OCI-LY1 (cell line): ENCODE measurements at regions not wholly inside any gene's neighbourhood (a gene's known extent, or its start where the extent isn't known, plus 50 kb on each side); places are given as distances from the start of the nearest gene placed in this dataset.

Source experiments
- H2AFZ ChIP-seq: fragments of 200-600 bp; sonication (generic), shearing (Covaris generic); 2 replicates; pipeline ENCODE4 v1.6.0; 2014; ENCODE audit warnings: antibody characterized with exemption, mild to moderate bottlenecking, low read length
- H3F3A ChIP-seq: fragments of 200-600 bp; sonication (generic), shearing (Covaris generic); 2 replicates; pipeline ENCODE4 v1.6.0; 2014; ENCODE audit warnings: mild to moderate bottlenecking, antibody characterized with exemption, low read length, moderate library complexity; ENCODE audit not compliant: insufficient read depth
- H3K27ac ChIP-seq: fragments of 200-600 bp; sonication (generic); 2 replicates; pipeline ENCODE4 v1.5.1; 2014; ENCODE audit warnings: low read length, mixed run types, mild to moderate bottlenecking, low read depth; ENCODE audit not compliant: poor library complexity, severe bottlenecking
- H3K27me3 ChIP-seq: fragments of 200-600 bp; sonication (generic); 2 replicates; pipeline ENCODE4 v1.6.0; 2014; ENCODE audit warnings: antibody characterized with exemption, mild to moderate bottlenecking, low read length, moderate library complexity; ENCODE audit not compliant: insufficient read depth
- H3K36me3 ChIP-seq: fragments of 200-600 bp; sonication (generic); 2 replicates; pipeline ENCODE4 v1.6.1; 2014; ENCODE audit warnings: mild to moderate bottlenecking, antibody characterized with exemption, low read length, moderate library complexity, mixed read lengths; ENCODE audit not compliant: insufficient read depth
- H3K4me1 ChIP-seq: fragments of 200-600 bp; sonication (generic); 2 replicates; pipeline ENCODE4 v1.5.1; 2014; ENCODE audit warnings: mild to moderate bottlenecking, low read length, moderate library complexity; ENCODE audit not compliant: insufficient read depth, severe bottlenecking
- H3K4me2 ChIP-seq: fragments of 200-600 bp; sonication (generic), shearing (Covaris generic); 2 replicates; pipeline ENCODE4 v1.6.1; 2014; ENCODE audit warnings: low read length
- H3K4me3 ChIP-seq: fragments of 200-600 bp; sonication (generic); 2 replicates; pipeline ENCODE4 v1.5.1; 2014; ENCODE audit warnings: low read length, low read depth, mild to moderate bottlenecking, mixed read lengths; ENCODE audit not compliant: poor library complexity, severe bottlenecking
- H3K79me2 ChIP-seq: fragments of 200-600 bp; shearing (Covaris generic); 2 replicates; pipeline ENCODE4 v1.6.1; 2016; ENCODE audit warnings: mixed run types, low read length, mixed read lengths; ENCODE audit not compliant: insufficient read depth
- H3K9ac ChIP-seq: fragments of 200-600 bp; sonication (generic), shearing (Covaris generic); 2 replicates; pipeline ENCODE4 v1.6.1; 2014; ENCODE audit warnings: mild to moderate bottlenecking, low read length, mixed read lengths
- H3K9me2 ChIP-seq: fragments of 200-600 bp; sonication (generic), shearing (Covaris generic); 2 replicates; pipeline ENCODE4 v1.6.1; 2014; ENCODE audit warnings: low read depth, mild to moderate bottlenecking, low read length, mixed read lengths
- H3K9me3 ChIP-seq: fragments of 200-600 bp; shearing (Covaris generic); 2 replicates; pipeline ENCODE4 v1.6.1; 2014; ENCODE audit warnings: low read length, mixed read lengths
- H4K20me1 ChIP-seq: fragments of 200-600 bp; sonication (generic), shearing (Covaris generic); 2 replicates; pipeline ENCODE4 v1.6.0; 2016; ENCODE audit warnings: mild to moderate bottlenecking, low read length; ENCODE audit not compliant: insufficient read depth
- CTCF ChIP-seq: fragments of 200-600 bp; sonication (generic), shearing (Covaris generic); IDR thresholded peaks from 2 replicates; pipeline ENCODE4 v1.5.1; 2017; ENCODE audit warnings: mild to moderate bottlenecking, antibody characterized with exemption, low read length, moderate library complexity, mixed read lengths
- EZH2 ChIP-seq: fragments of 200-600 bp; sonication (generic), shearing (Covaris generic); IDR thresholded peaks from 2 replicates; pipeline ENCODE4 v1.8.0; 2017; ENCODE audit warnings: borderline replicate concordance, mixed run types, mild to moderate bottlenecking, antibody characterized with exemption, low read length, moderate library complexity, mixed read lengths

GRCh38 chr5:159777049-159777660 lies 139.1 kb upstream of the ADRA1B start:
- no peak overlapping the region for H2AFZ ChIP-seq
- H3F3A ChIP-seq = no peaks in the 10 kb centered on the region
- no peak overlapping the region for H3K4me3 ChIP-seq
- H4K20me1 ChIP-seq = no peaks in the 10 kb centered on the region
- TF ChIP-seq EZH2 (no peak), CTCF (no peak)
- H3K9me2 ChIP-seq = no peaks in the 10 kb centered on the region
- H3K36me3 ChIP-seq = no peaks in the 10 kb centered on the region
- H3K4me1 ChIP-seq = peaks cover 4% of the 10 kb centered on the region
- no peak overlapping the region for H3K4me2 ChIP-seq
- H3K9ac ChIP-seq = no peak overlapping the region
- no peaks in the 10 kb centered on the region for H3K9me3 ChIP-seq
- no peaks in the 10 kb centered on the region; the same call in 1 of the 2 replicates for H3K27me3 ChIP-seq
- H3K27ac ChIP-seq = no peak overlapping the region
- H3K79me2 ChIP-seq = no peaks in the 10 kb centered on the region

GRCh38 chr5:159779481-159779880 lies 136.8 kb upstream of the ADRA1B start:
- no peak overlapping the region for H3K27ac ChIP-seq
- no peaks in the 10 kb centered on the region for H3K9me3 ChIP-seq
- H3K4me2 ChIP-seq = no peak overlapping the region
- no peaks in the 10 kb centered on the region for H4K20me1 ChIP-seq
- no peaks in the 10 kb centered on the region for H3K9me2 ChIP-seq
- H3F3A ChIP-seq = no peaks in the 10 kb centered on the region
- no peak overlapping the region for H3K4me3 ChIP-seq
- H3K9ac ChIP-seq = no peak overlapping the region
- H3K4me1 ChIP-seq = no peaks in the 10 kb centered on the region
- H3K36me3 ChIP-seq = no peaks in the 10 kb centered on the region
- no peak overlapping the region for H2AFZ ChIP-seq
- TF ChIP-seq EZH2 = no peak
- no peak for TF ChIP-seq CTCF
- H3K79me2 ChIP-seq = no peaks in the 10 kb centered on the region
- H3K27me3 ChIP-seq = no peaks in the 10 kb centered on the region; the same call in 1 of the 2 replicates

GRCh38 chr5:159780246-159780645 lies 136.0 kb upstream of the ADRA1B start:
- no peaks in the 10 kb centered on the region for H3K36me3 ChIP-seq
- H2AFZ ChIP-seq = no peak overlapping the region
- H3K27me3 ChIP-seq = no peaks in the 10 kb centered on the region; the same call in 1 of the 2 replicates
- no peak for TF ChIP-seq CTCF
- TF ChIP-seq EZH2 = no peak
- H3F3A ChIP-seq = no peaks in the 10 kb centered on the region
- H3K9me3 ChIP-seq = no peaks in the 10 kb centered on the region
- no peaks in the 10 kb centered on the region for H3K4me1 ChIP-seq
- no peaks in the 10 kb centered on the region for H3K9me2 ChIP-seq
- H4K20me1 ChIP-seq = no peaks in the 10 kb centered on the region
- H3K4me3 ChIP-seq = no peak overlapping the region
- H3K9ac ChIP-seq = no peak overlapping the region
- no peak overlapping the region for H3K27ac ChIP-seq
- no peaks in the 10 kb centered on the region for H3K79me2 ChIP-seq
- H3K4me2 ChIP-seq = no peak overlapping the region
